Neural crest cell (in vitro differentiated cells): ENCODE measurements at regions not wholly inside any gene's neighbourhood (a gene's known extent, or its start where the extent isn't known, plus 50 kb on each side); places are given as distances from the start of the nearest gene placed in this dataset.

ENCODE experiments used
- DNase-seq: peaks from one replicate; pipeline ENCODE4 v3.0.0; 2021; ENCODE audit warnings: low read depth, mixed read lengths, low spot score
- H3K27ac Mint-ChIP-seq: one replicate; pipeline ENCODE4 v1.8.0; 2021; ENCODE audit warnings: mild to moderate bottlenecking, mixed read lengths; ENCODE audit not compliant: unreplicated experiment
- H3K27me3 Mint-ChIP-seq: 2 replicates; pipeline ENCODE4 v1.8.0; 2021; ENCODE audit warnings: low read depth, mild to moderate bottlenecking, mixed read lengths
- H3K36me3 Mint-ChIP-seq: 2 replicates; pipeline ENCODE4 v1.8.0; 2021; ENCODE audit warnings: low read depth, mild to moderate bottlenecking, mixed read lengths
- H3K4me1 Mint-ChIP-seq: 2 replicates; pipeline ENCODE4 v1.8.0; 2021; ENCODE audit warnings: mixed read lengths
- H3K4me3 Mint-ChIP-seq: one replicate; pipeline ENCODE4 v1.8.0; 2021; ENCODE audit warnings: mild to moderate bottlenecking, mixed read lengths
- H3K9me3 Mint-ChIP-seq: 2 replicates; pipeline ENCODE4 v1.8.0; 2021; ENCODE audit warnings: mixed read lengths
- TF ChIP-seq, protein P1 (sequence below): fragments of 200-600 bp; sonication (generic); conservative IDR thresholded peaks from 2 replicates; pipeline ENCODE4 v1.5.0; 2021; ENCODE audit warnings: antibody characterized with exemption, mild to moderate bottlenecking

- Mint-ChIP-seq H3K36me3 (no peaks in the 10 kb centered on the region), H3K9me3 (no peaks in the 10 kb centered on the region)
Measured at GRCh38 chr9:2496934-2497333, 124.7 kb upstream of the VLDLR start.

GRCh38 chr9:2497666-2498400 is 123.8 kb upstream of the VLDLR start:
- no peak for DNase-seq
- no peaks in the 10 kb centered on the region for H3K27me3 Mint-ChIP-seq
- H3K36me3 Mint-ChIP-seq: no peaks in the 10 kb centered on the region
- no peaks in the 10 kb centered on the region for H3K9me3 Mint-ChIP-seq
- no peak overlapping the region for H3K4me3 Mint-ChIP-seq
- no peaks in the 10 kb centered on the region for H3K4me1 Mint-ChIP-seq
- TF ChIP-seq, protein P1, sequence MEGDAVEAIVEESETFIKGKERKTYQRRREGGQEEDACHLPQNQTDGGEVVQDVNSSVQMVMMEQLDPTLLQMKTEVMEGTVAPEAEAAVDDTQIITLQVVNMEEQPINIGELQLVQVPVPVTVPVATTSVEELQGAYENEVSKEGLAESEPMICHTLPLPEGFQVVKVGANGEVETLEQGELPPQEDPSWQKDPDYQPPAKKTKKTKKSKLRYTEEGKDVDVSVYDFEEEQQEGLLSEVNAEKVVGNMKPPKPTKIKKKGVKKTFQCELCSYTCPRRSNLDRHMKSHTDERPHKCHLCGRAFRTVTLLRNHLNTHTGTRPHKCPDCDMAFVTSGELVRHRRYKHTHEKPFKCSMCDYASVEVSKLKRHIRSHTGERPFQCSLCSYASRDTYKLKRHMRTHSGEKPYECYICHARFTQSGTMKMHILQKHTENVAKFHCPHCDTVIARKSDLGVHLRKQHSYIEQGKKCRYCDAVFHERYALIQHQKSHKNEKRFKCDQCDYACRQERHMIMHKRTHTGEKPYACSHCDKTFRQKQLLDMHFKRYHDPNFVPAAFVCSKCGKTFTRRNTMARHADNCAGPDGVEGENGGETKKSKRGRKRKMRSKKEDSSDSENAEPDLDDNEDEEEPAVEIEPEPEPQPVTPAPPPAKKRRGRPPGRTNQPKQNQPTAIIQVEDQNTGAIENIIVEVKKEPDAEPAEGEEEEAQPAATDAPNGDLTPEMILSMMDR: no peak
- H3K27ac Mint-ChIP-seq: no peak overlapping the region

More at GRCh38 chr9:2496934-2497333, 124.7 kb upstream of the VLDLR start:
- Mint-ChIP-seq H3K4me3 (no peak overlapping the region), H3K27ac (no peak overlapping the region), H3K4me1 (no peaks in the 10 kb centered on the region), H3K27me3 (no peaks in the 10 kb centered on the region)
- TF ChIP-seq, protein P1: no peak
- DNase-seq: no peak

DNA sequence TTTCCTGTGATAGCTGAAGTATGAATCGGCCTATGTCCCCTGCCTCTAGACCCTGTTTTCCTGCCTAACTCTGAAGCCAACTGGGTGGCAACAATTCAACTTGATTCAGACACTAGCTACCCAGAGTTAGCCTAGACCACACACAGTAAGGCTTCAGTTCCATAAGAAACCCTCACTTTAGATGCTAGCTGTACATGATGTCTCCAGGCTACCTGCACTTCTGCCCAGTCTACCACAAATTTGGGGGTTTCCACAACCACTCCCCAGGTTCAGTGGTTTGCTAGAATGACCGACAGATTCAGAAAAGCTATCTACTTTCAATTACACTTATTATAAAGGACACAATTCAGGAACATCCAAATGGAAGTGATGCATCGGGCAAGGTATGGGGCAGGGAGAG is 119.4 kb upstream of the VLDLR start:
- Mint-ChIP-seq H3K27ac (no peak overlapping the region), H3K9me3 (no peaks in the 10 kb centered on the region), H3K4me3 (no peak overlapping the region), H3K27me3 (no peaks in the 10 kb centered on the region), H3K36me3 (peaks cover 3% of the 10 kb centered on the region), H3K4me1 (no peaks in the 10 kb centered on the region)
- TF ChIP-seq, protein P1: no peak
- no peak for DNase-seq

DNA sequence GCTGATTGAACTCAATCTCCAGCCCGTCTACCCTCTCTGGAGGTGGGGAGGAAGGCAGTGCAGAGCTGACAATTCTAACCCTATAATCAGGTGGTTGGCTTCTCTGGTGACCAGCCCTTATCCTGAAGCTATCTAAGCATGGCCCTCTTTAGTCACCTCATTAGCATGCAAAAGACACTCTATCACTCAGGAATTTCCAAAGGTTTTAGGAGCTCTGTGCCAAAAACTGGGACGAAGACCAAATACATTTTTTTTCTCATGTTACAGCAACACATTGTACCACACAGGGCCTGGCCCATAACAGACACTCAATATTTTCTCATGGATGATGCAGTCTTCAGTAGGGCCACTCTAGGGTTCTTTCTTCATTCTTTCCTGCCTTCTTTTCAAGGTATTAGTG is 118.8 kb upstream of the VLDLR start:
- no peak for DNase-seq
- TF ChIP-seq, protein P1: no peak
- Mint-ChIP-seq H3K27me3 (no peaks in the 10 kb centered on the region), H3K4me3 (no peak overlapping the region), H3K27ac (no peak overlapping the region), H3K36me3 (peaks cover 5% of the 10 kb centered on the region), H3K9me3 (peaks cover 3% of the 10 kb centered on the region), H3K4me1 (no peaks in the 10 kb centered on the region)

GRCh38 chr9:2506321-2506720 is 115.3 kb upstream of the VLDLR start:
- TF ChIP-seq, protein P1: no peak
- H3K4me3 Mint-ChIP-seq: no peak overlapping the region
- H3K27me3 Mint-ChIP-seq: no peaks in the 10 kb centered on the region
- no peak overlapping the region for H3K27ac Mint-ChIP-seq
- H3K9me3 Mint-ChIP-seq: peaks cover 18% of the 10 kb centered on the region
- H3K4me1 Mint-ChIP-seq: no peaks in the 10 kb centered on the region
- no peak for DNase-seq
- peaks cover 8% of the 10 kb centered on the region for H3K36me3 Mint-ChIP-seq
